Esophagus muscularis mucosa (tissue), 4 donors: ENCODE measurements at regions not wholly inside any gene's neighbourhood (a gene's known extent, or its start where the extent isn't known, plus 50 kb on each side); places are given as distances from the start of the nearest gene placed in this dataset.

Experiments
- DNase-seq: peaks from one replicate; pipeline ENCODE4 v3.0.0-alpha.2; 2017; ENCODE audit errors: extremely low spot score
- H3K27ac ChIP-seq, 4 donors: fragments of 200-600 bp; sonication (generic); replicated peaks in 1 of 4; 1 replicate in 3 of 4; 2 replicates in 1 of 4; pipeline ENCODE4 v1.5.1; 2016 to 2019; ENCODE audit warnings: mild to moderate bottlenecking in 1 of 4
- H3K27me3 ChIP-seq, 4 donors: fragments of 200-600 bp; sonication (generic); one replicate each; pipeline versions ENCODE4 v1.5.1 to v1.6.0; 2016 to 2019
- H3K36me3 ChIP-seq, 4 donors: fragments of 200-600 bp; sonication (generic); one replicate each; pipeline ENCODE4 v1.5.1; 2016 to 2019
- H3K4me1 ChIP-seq, 4 donors: fragments of 200-600 bp; sonication (generic); one replicate each; pipeline ENCODE4 v1.5.1; 2016 to 2019
- H3K4me3 ChIP-seq, 4 donors: fragments of 200-600 bp; sonication (generic); 1 replicate in 2 of 4; 2 replicates in 2 of 4; pipeline ENCODE4 v1.5.1; 2016 to 2019; ENCODE audit warnings: mild to moderate bottlenecking in 4 of 4, moderate library complexity in 1 of 4
- H3K9me3 ChIP-seq, 4 donors: fragments of 200-600 bp; sonication (generic); 1 replicate in 3 of 4; 2 replicates in 1 of 4; pipeline ENCODE4 v1.5.1; 2016 to 2019
- EP300 ChIP-seq: sonication (generic); formaldehyde crosslinking; IDR thresholded peaks from one replicate; pipeline ENCODE4 v1.6.1; 2017; ENCODE audit warnings: antibody characterized with exemption
- POLR2A ChIP-seq: fragments of 450-650 bp; IDR thresholded peaks from one replicate; pipeline ENCODE4 v1.6.1; 2017; ENCODE audit warnings: antibody characterized with exemption, moderate library complexity, mild to moderate bottlenecking, low read depth
- POLR2AphosphoS5 ChIP-seq, 2 donors: sonication (generic); formaldehyde crosslinking; IDR thresholded peaks; one replicate each; pipeline ENCODE4 v1.6.1; 2017; ENCODE audit warnings: antibody characterized with exemption in 2 of 2
- WGBS: methylation state at CpG from one replicate; pipeline ENCODE4 v1.1.5; 2018; 5-methylcytosine and 5-hydroxymethylcytosine counted together
- intact Hi-C: fragments of 100-400 bp; cut with DNase I; formaldehyde crosslinking; loops from one replicate; pipeline ENCODE4 v1.15.1; 2023
- TF ChIP-seq, protein P1 (sequence below), 3 experiments: fragments of 200-600 bp in 2 of 3; fragments of 450-650 bp in 1 of 3; sonication (generic) in 2 of 3; IDR thresholded peaks; one replicate each; pipeline ENCODE4 v1.5.1; 2017 to 2019; ENCODE audit warnings: antibody characterized with exemption in 3 of 3, mild to moderate bottlenecking in 2 of 3, moderate library complexity in 1 of 3

DNA sequence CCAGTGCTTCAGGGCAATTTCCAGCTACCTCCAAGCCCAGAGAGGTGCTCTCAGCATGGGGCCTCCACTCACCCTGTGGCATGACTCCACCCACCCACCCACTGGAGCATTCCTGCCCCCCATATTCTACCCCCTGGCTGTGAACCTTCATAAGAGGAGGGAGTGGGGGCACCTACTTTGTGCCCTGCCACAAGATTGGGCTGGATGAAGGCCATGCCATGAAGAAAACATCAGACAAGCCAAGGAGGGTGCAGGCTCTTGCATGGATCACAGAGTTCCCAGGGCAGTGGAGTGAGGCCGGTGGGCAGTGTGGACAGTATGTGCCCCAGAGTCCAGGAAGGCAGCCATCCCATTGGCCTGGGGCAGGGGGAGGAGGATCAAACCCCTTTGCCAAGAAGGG is 97.8 kb downstream of the UQCRFS1 start:
- Histone ChIP-seq H3K36me3 (no peaks in the 10 kb centered on the region), H3K27me3 (peaks cover 0 to 12% (median 0%) of the 10 kb centered on the region in 4 donors), H3K4me1 (no peaks in the 10 kb centered on the region), H3K9me3 (no peaks in the 10 kb centered on the region), H3K4me3 (no peak overlapping the region), H3K27ac (no peak overlapping the region)
- TF ChIP-seq EP300 (no peak), POLR2A (no peak), POLR2AphosphoS5 (IDR thresholded peaks at IDR 0.05) (no peak)
- TF ChIP-seq, protein P1, sequence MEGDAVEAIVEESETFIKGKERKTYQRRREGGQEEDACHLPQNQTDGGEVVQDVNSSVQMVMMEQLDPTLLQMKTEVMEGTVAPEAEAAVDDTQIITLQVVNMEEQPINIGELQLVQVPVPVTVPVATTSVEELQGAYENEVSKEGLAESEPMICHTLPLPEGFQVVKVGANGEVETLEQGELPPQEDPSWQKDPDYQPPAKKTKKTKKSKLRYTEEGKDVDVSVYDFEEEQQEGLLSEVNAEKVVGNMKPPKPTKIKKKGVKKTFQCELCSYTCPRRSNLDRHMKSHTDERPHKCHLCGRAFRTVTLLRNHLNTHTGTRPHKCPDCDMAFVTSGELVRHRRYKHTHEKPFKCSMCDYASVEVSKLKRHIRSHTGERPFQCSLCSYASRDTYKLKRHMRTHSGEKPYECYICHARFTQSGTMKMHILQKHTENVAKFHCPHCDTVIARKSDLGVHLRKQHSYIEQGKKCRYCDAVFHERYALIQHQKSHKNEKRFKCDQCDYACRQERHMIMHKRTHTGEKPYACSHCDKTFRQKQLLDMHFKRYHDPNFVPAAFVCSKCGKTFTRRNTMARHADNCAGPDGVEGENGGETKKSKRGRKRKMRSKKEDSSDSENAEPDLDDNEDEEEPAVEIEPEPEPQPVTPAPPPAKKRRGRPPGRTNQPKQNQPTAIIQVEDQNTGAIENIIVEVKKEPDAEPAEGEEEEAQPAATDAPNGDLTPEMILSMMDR (IDR thresholded peaks at IDR 0.05), result no peak
- intact Hi-C loops, result no loop called here
- no peak for DNase-seq
- no CpG with 5 or more reads among the region's 1 CpG for WGBS

DNA sequence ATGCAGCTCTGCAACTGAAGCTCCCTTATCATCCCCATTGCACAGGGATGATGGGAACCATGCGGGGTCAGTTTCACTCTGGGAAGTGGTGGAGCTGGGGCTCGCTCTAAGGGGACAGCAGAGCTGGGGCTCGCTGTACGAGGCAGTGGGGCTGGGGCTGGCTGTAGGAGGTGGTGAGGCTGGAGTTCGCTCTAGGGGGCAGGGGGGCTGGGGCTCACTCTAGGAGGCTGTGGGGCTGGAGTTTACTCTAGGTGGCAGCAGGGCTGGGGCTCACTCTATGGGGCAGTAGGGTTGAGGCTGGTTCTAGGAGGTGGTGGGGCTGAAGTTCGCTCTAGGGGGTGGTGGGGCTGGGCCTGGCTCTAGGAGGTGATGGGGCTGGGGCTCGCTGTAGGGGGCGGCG is 99.1 kb downstream of the UQCRFS1 start:
- Histone ChIP-seq H3K27ac (no peak overlapping the region), H3K36me3 (no peaks in the 10 kb centered on the region), H3K9me3 (no peaks in the 10 kb centered on the region), H3K27me3 (peaks cover 0 to 12% (median 0%) of the 10 kb centered on the region in 4 donors), H3K4me1 (no peaks in the 10 kb centered on the region), H3K4me3 (no peak overlapping the region)
- TF ChIP-seq EP300 (no peak), POLR2A (no peak), POLR2AphosphoS5 (IDR thresholded peaks at IDR 0.05) (no peak)
- TF ChIP-seq, protein P1 (IDR thresholded peaks at IDR 0.05), result no peak
- DNase-seq, result no peak
- WGBS, result 93% methylated on average over 6 of the region's 9 CpGs
- intact Hi-C loops, result no loop called here

DNA sequence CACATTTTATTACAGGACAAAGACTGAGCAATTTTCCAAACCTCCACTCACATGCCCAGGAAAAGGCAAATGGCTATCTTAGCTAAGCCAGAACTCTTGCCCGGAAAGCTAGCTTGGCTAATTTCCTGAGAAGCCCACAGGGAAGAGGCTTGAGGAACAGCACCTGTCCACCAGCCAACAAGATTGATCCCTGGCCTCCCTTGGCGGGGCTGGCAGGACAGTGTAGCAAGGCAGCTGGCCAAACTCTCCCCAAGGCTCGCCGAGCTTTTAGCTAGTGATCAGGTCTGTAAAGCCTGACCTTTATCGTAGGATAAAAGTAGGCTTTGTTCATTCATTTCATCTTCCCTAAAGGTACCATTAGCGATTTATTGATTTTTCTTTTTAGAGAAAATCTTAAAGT is 101.4 kb downstream of the UQCRFS1 start:
- Histone ChIP-seq H3K9me3 (no peaks in the 10 kb centered on the region), H3K36me3 (no peaks in the 10 kb centered on the region), H3K27ac (no peak overlapping the region), H3K27me3 (peaks cover 0 to 14% (median 0%) of the 10 kb centered on the region in 4 donors), H3K4me1 (no peaks in the 10 kb centered on the region), H3K4me3 (no peak overlapping the region)
- intact Hi-C loops, result no loop called here
- no peak for DNase-seq
- TF ChIP-seq POLR2A (no peak), POLR2AphosphoS5 (IDR thresholded peaks at IDR 0.05) (no peak), EP300 (no peak)
- TF ChIP-seq, protein P1 (IDR thresholded peaks at IDR 0.05), result no peak
- 45% methylated on average over 6 of the region's 6 CpGs for WGBS

DNA sequence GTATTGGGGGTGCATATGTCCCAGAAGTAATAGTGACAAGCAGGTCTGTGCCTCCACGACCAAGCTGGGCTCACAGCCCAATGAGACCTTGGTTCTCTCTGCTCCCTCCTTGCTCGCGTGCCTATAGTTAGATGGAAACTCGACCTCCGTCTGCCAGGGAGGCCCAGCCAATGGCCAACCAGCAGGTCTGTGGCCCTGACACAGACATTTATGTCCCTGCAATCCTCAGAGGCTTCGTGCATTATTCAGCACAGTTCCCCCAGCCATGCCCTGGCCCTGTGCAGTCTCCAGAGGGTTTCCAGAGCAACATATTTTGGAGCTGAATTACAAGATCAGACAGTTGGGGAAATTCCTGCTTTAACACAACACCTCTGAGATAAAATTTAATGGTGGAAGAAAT is 105.1 kb downstream of the UQCRFS1 start:
- Histone ChIP-seq H3K36me3 (no peaks in the 10 kb centered on the region), H3K27me3 (peaks cover 0 to 17% (median 0%) of the 10 kb centered on the region in 4 donors), H3K9me3 (no peaks in the 10 kb centered on the region), H3K4me3 (no peak overlapping the region), H3K4me1 (no peaks in the 10 kb centered on the region), H3K27ac (no peak overlapping the region)
- intact Hi-C loops, result no loop called here
- DNase-seq, result no peak
- WGBS, result 75% methylated on average over 6 of the region's 6 CpGs
- TF ChIP-seq, protein P1 (IDR thresholded peaks at IDR 0.05), result no peak
- TF ChIP-seq EP300 (no peak), POLR2AphosphoS5 (IDR thresholded peaks at IDR 0.05) (no peak), POLR2A (no peak)

DNA sequence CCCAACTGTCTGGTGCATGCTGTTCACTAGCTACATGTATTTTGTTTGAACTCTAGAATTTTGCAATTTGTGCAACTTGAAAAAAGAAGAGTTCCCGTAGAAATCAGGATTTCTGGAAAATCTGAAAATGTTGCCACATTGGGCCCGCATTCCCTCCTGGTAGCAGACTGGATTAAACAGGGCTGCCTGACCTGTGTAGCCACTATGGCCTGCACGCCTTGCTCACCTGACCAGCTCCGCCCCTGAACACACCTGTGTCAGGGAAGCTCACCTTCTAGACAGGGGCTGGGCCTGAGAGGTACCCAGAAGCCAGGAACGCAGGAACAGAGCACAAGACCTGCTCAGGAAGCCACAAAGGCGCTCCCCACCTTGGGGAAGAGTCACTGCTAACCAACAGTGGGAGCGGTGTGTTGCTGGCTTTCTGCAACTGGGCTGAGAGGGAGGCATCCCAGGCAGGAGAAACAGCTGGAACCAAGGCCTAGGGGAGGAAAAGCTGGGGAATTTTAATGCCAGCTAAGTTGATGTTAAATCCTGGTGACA is 106.5 kb downstream of the UQCRFS1 start:
- no peak overlapping the region for H3K4me3 ChIP-seq
- H3K36me3 ChIP-seq, result no peaks in the 10 kb centered on the region
- 90% methylated on average over 7 of the region's 7 CpGs for WGBS
- TF ChIP-seq EP300 (no peak), POLR2AphosphoS5 (IDR thresholded peaks at IDR 0.05) (no peak), POLR2A (no peak)
- TF ChIP-seq, protein P1 (IDR thresholded peaks at IDR 0.05), result no peak
- H3K9me3 ChIP-seq, result no peaks in the 10 kb centered on the region
- no peaks in the 10 kb centered on the region for H3K4me1 ChIP-seq
- H3K27me3 ChIP-seq, result peaks cover 0 to 17% (median 0%) of the 10 kb centered on the region in 4 donors
- no peak overlapping the region for H3K27ac ChIP-seq
- intact Hi-C loops, result no loop called here
- DNase-seq, result no peak
